ENCODE measurements at regions not wholly inside any gene's neighbourhood (a gene's known extent, or its start where the extent isn't known, plus 50 kb on each side); places are given as distances from the start of the nearest gene placed in this dataset.

GRCh38 chr12:30428098-30428497 is 267.6 kb downstream of the IPO8 start:
- DNase-seq: no peak

- DNase-seq: no peak
These were observed 268.1 kb downstream of the IPO8 start for GRCh38 chr12:30427555-30427954.

- peak; percentile 37 for DNase-seq
These were observed 270.2 kb downstream of the IPO8 start for GRCh38 chr12:30425445-30425844.

GRCh38 chr12:30423330-30423729 is 272.3 kb downstream of the IPO8 start:
- no peak for DNase-seq

GRCh38 chr12:30422844-30423243 is 272.8 kb downstream of the IPO8 start:
- DNase-seq: no peak

GRCh38 chr12:30420561-30420960 is 275.1 kb downstream of the IPO8 start:
- no peak for DNase-seq

GRCh38 chr12:30417697-30418231 is 277.9 kb downstream of the IPO8 start:
- peak; percentile 51 for DNase-seq

- DNase-seq: no peak
These were observed 279.0 kb downstream of the IPO8 start for GRCh38 chr12:30416631-30417030.

- no peak for DNase-seq
These were observed 279.9 kb downstream of the IPO8 start for GRCh38 chr12:30415777-30416176.

GRCh38 chr12:30414507-30414906 is 281.2 kb downstream of the IPO8 start:
- no peak for DNase-seq

GRCh38 chr12:30400349-30400748 is 295.3 kb downstream of the IPO8 start:
- no peak for DNase-seq

GRCh38 chr12:30399859-30400258 is 295.8 kb downstream of the IPO8 start:
- no peak for DNase-seq

GRCh38 chr12:30396576-30396975 is 299.1 kb downstream of the IPO8 start:
- DNase-seq: no peak

- DNase-seq: no peak
These were observed 300.5 kb downstream of the IPO8 start for GRCh38 chr12:30395190-30395589.

GRCh38 chr12:30391766-30392366 is 303.8 kb downstream of the IPO8 start:
- DNase-seq: peak; percentile 20

GRCh38 chr12:30385706-30386105 is 310.0 kb downstream of the IPO8 start:
- no peak for DNase-seq

GRCh38 chr12:30384976-30385375 is 310.7 kb downstream of the IPO8 start:
- no peak for DNase-seq

- no peak for DNase-seq
These were observed 317.4 kb downstream of the IPO8 start for GRCh38 chr12:30378307-30378706.

GRCh38 chr12:30364822-30365221 is 330.8 kb downstream of the IPO8 start:
- no peak for DNase-seq

GRCh38 chr12:30361145-30361544 is 334.5 kb downstream of the IPO8 start:
- peak; percentile 73 for DNase-seq

GRCh38 chr12:30358671-30359070 is 337.0 kb downstream of the IPO8 start:
- no peak for DNase-seq

GRCh38 chr12:30357766-30358490 is 337.7 kb downstream of the IPO8 start:
- no peak for DNase-seq

- DNase-seq: no peak
These were observed 349.8 kb downstream of the IPO8 start for GRCh38 chr12:30345744-30346471.

GRCh38 chr12:30330565-30330964 is 365.1 kb downstream of the IPO8 start:
- DNase-seq: no peak

All from DMS53 (cell line).